ENCODE measurements at regions not wholly inside any gene's neighbourhood (a gene's known extent, or its start where the extent isn't known, plus 50 kb on each side); places are given as distances from the start of the nearest gene placed in this dataset.

DNA sequence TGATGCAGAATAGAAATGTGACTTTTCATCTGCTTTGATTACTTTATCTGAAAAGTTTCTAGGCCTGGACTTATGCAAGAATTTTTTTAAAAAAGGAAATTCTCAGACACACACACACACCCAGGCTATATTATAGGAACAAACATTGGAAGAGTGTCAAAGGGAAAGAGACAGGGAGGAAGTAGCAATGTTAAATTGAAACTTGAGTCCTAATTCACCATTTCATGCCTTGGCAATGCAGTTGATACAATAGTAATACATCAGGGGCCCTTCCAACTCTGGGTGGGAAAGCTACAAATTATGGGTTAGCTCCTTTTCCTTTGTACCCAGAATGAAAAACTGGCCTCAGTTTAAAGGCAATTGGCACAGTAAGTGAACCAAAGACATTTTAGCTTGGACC lies 258.0 kb upstream of the LYZL1 start:
- no peak overlapping the region for H3K27ac ChIP-seq
- TF ChIP-seq, protein P1, sequence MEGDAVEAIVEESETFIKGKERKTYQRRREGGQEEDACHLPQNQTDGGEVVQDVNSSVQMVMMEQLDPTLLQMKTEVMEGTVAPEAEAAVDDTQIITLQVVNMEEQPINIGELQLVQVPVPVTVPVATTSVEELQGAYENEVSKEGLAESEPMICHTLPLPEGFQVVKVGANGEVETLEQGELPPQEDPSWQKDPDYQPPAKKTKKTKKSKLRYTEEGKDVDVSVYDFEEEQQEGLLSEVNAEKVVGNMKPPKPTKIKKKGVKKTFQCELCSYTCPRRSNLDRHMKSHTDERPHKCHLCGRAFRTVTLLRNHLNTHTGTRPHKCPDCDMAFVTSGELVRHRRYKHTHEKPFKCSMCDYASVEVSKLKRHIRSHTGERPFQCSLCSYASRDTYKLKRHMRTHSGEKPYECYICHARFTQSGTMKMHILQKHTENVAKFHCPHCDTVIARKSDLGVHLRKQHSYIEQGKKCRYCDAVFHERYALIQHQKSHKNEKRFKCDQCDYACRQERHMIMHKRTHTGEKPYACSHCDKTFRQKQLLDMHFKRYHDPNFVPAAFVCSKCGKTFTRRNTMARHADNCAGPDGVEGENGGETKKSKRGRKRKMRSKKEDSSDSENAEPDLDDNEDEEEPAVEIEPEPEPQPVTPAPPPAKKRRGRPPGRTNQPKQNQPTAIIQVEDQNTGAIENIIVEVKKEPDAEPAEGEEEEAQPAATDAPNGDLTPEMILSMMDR (conservative IDR thresholded peaks at IDR 0.05) = no peak
- no peak for TF ChIP-seq ZFX (IDR thresholded peaks at IDR 0.05)

DNA sequence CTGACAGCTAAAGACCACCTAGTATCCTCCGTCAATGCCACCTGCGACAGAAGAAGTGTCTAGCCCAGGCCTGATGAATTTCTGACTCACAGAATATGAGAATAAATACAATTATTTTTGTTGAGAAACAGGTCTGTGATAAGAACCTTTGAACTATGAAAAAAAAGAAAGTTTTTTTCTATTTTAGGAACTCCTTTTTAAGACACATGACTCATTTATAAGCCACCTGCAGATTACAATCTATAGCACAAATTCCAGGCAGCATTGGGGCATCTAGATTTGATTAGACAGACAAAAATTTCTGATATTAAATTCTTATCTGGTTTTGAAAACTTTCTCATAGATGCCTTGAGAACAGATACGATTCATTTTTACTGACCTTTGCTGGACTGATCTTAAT lies 256.7 kb upstream of the LYZL1 start:
- TF ChIP-seq, protein P1 (conservative IDR thresholded peaks at IDR 0.05) = no peak
- TF ChIP-seq ZFX (IDR thresholded peaks at IDR 0.05) = no peak
- H3K27ac ChIP-seq = no peak overlapping the region

DNA sequence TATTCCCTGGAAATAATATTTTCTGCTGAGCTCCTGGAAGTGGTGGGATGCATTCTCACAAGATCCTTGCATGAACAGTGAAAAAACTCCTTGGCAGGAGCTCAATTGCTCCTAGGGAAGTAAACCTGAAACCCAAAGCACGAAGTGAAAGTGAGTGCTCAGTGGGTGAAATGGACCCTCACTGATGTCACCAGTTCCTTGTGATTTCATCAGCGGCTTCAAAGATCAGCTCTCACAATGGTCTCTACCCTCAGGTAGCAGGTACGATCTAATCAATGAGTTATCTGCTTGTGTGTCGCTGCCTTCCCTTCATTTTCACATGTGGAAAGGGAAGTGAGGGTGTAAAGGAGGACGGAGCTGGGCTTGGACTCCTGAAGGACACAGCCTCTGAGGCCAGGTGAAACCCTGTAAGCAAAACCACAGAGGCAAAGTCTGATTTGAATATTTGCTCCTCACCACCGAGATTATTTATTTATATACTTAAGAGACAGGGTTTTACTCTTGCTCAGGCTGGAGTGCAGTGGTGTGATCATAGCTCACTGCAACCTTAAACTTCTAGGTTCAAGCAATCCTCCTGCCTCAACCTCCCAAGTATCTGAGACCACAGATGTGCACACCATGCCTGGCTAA lies 255.4 kb upstream of the LYZL1 start:
- no peak for TF ChIP-seq ZFX (IDR thresholded peaks at IDR 0.05)
- TF ChIP-seq, protein P1 (conservative IDR thresholded peaks at IDR 0.05) = no peak
- H3K27ac ChIP-seq = no peak overlapping the region

DNA sequence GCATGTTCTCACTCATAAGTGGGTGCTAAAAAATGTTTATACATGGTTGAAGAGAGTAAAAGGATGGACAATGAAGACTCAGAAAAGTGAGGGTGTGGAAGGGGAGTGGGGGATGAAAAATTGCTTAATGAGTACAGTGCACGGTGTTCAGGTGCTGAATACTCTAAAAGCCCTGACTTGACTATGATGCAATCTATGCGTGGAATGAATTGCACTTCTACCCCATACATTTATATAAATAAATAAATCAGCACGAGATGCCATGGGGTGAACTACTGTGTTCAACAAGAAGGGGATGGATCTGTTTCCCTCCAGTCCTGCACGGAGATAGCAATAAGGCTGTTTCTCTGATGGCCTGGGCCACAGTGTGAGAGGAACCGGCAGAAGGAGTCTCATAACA lies 254.3 kb upstream of the LYZL1 start:
- no peak overlapping the region for H3K27ac ChIP-seq
- TF ChIP-seq, protein P1 (conservative IDR thresholded peaks at IDR 0.05) = no peak
- TF ChIP-seq ZFX (IDR thresholded peaks at IDR 0.05) = no peak

DNA sequence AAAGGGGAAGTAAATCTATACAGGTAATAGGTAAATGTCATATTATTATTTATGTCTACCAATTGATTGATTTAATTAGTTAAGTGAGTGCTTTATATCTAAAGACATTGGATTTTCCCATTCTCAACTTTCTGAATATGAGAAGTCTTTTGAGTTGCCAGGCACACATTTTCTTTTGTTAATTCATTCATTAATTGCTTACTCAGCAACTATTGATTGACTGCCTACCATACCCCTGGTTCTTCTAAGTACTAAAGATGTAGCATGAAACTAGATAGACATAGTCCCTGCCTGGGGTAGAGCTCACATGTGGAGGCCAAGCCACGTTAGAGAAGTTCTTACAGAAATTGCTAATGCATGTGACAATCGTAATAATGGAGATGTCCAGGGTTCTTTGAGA lies 253.1 kb upstream of the LYZL1 start:
- no peak overlapping the region for H3K27ac ChIP-seq
- TF ChIP-seq, protein P1 (conservative IDR thresholded peaks at IDR 0.05) = no peak
- no peak for TF ChIP-seq ZFX (IDR thresholded peaks at IDR 0.05)

DNA sequence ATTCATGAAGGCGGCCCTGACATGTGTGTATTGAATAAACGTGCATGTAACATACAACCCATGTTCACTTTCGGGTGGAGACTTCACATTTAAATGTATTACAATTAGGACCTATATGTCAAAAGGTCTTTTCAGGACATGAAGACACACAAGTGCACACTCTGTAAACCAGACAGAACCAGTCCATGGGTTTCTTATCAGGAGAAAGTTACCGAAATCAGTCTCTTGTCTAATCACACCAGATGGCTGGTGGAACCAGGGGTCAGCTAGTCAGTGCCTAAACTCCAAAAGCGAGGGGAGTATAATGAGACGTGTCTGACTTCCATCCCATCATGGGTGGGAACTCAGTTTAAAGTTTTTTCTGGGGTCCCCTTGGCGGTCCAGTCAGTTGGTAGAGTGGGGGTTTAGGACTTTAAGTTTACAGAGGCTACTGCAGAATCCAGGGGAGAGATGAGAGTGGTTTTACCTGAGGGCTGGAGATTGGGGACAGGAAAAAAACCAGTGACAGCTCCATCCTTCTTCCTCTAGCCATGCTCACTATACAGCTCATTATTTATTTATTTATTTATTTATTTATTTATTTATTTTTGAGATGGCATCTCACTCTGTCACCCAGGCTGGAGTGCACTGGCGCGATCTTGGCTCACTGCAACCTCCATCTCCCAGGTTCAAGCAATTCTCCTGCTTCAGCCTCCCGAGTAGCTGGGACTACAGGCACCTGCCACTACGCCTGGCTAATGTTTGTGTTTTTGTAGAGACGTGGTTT lies 251.3 kb upstream of the LYZL1 start:
- no peak overlapping the region for H3K27ac ChIP-seq
- TF ChIP-seq, protein P1 (conservative IDR thresholded peaks at IDR 0.05) = no peak
- TF ChIP-seq ZFX (IDR thresholded peaks at IDR 0.05) = no peak

DNA sequence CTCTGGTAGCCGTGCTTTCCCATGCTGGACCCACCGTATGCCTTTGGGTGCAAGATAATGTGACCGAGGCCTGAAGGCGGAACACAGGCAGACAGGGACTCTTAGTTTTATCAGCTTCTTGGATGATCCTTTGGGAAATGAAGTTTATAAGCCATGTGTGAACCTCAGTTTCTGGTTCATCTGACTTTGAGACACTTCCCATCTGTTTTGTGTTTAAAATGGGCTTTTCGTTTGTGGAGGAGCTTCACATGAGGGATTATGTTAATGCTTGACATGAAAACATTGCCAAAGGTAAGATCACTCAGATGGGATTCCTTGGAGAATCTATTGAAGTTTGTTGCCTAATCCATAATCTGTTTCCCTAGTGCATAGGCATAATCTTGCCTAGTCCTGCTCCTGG lies 249.8 kb upstream of the LYZL1 start:
- H3K27ac ChIP-seq = no peak overlapping the region

More for the DNA sequence above, 249.8 kb upstream of the LYZL1 start:
- TF ChIP-seq, protein P1 (conservative IDR thresholded peaks at IDR 0.05) = no peak
- TF ChIP-seq ZFX (IDR thresholded peaks at IDR 0.05) = no peak
